GM21528 (cell line): ENCODE measurements at regions not wholly inside any gene's neighbourhood (a gene's known extent, or its start where the extent isn't known, plus 50 kb on each side); places are given as distances from the start of the nearest gene placed in this dataset.
"Not testable (repeated sequence)": the region's sequence is repeated elsewhere in the genome, so short reads cannot be mapped to it uniquely, and the experiment has no call there.

Source experiments
- ATAC-seq: cut with Tn5 transposase; IDR thresholded peaks from one replicate; pipeline ENCODE4 v1.9.1; 2021; ENCODE audit warnings: mild to moderate bottlenecking, moderate library complexity; ENCODE audit not compliant: unreplicated experiment, low FRiP score

DNA sequence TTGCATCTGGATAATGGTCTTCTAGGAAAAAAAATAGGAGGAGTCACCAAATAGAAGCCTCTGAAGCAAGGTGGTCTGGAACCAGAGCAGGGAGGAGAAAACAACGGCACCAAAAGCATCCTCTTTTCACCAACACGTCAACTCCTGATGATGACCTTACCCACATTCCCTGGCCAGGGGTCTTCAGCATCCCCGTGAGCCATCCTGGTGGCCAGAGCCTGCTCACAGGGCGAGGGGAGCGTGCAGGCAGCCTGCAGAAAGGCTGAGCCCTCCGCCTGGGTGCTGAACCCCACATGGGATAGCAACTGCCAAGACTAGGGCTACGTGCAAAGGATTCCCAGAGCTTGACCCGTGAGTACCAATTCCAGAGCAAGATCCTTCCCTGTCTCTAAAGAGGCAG is 191.0 kb downstream of the NDUFA10 start:
- ATAC-seq: no peak

DNA sequence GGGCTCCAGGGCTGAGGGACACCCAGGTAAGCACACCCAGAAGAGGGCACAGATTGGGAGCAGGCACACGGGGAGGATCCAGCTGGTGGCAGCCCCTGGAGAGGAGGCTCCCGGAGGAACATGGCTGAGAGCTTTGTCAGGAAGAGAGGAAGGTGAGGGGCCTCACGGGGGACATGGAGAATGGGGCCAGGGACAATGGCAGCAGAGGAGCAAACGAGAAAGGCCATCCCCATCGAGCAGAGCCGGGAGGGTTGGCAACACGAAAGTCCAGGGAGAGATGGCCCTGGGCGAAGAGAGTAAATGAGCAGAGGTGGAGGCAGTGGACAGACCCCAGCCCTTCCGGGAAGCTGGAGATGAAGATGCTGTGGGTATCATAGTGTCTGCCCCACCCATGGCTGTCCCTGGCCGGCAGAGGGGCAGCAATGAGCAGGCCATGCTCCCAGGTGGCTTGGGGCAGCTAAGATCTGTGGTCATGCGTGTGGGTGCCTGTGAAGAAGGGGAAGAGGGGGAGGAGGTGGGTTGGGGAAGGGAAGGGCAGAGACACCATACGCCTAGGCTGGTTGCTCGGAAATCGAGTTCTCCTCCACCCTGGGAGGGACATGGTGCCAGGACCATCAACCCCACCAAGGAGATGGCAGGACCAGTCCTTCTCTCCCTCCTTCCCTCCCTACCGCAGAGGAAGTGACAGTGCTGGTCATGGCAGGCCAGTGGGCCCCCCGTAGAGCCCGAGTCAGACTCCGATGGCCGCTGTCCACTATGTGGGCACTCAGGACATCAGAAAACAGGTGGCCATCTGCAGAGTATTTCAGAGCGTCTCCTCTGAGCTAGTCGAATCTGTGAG is 191.7 kb downstream of the NDUFA10 start:
- no peak for ATAC-seq

DNA sequence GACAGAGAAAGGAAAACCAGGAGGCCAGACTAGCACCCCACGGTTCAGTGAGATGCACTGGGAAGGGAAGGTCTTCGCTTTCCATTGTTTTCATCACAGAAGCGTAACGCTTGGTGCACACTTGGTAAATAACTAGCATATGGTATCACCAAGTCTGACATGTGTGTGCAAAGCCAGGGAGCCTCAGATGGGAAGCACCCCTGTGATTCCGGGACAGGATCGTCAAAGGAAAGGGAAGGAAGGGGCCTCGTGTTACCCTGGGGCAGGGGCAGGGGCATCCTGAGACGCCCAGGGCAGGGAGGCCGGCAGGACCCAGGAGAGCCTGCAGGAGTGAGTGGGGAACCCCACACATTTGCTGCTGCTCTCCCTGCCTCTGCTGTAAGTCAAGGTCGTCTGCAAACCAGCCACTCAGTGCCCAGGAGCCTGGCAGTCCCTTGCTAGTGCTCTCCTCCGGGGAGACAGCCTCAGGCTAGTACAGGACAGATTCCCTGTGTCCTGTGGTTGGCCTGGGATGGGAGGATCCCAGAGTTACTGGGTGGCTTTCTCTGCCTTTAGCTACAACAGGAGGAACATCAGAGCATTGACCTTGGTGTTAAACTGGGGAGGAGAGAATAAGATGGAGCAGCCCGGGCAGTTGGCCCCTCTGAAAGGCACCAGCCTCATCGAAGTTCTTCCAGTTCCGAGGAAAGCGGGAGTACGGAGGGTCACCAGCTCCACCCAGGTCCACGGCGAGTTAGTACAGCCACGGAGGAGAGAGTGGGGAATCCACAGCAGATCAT is 192.5 kb downstream of the NDUFA10 start:
- ATAC-seq: no peak

DNA sequence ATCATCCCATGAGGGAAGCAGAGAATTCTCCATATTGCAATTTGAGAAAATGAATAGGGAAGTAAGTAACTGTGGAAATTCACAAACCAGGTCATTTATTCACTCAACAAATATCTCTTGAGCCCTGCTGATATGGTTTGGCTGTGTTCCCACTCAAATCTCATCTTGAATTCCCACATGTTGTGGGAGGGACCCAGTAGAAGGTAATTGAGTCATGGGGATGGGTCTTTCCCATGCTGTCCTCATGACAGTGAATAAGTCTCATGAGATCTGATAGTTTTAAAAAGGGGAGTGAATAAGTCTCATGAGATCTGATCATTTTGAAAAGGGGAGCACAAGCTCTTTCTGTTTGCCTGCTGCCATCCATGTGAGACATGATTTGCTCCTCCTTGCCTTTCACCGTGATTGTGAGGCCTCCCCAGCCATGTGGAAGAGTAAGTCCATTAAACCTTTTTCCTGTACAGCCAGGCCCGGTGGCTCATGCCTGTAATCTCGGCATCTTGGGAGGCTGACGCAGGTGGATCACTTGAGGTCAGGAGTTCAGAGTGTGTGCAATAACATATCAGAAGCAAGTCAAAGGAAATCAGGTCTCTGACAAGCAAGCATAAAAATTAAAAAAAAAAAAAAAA is 193.2 kb downstream of the NDUFA10 start:
- no peak for ATAC-seq

DNA sequence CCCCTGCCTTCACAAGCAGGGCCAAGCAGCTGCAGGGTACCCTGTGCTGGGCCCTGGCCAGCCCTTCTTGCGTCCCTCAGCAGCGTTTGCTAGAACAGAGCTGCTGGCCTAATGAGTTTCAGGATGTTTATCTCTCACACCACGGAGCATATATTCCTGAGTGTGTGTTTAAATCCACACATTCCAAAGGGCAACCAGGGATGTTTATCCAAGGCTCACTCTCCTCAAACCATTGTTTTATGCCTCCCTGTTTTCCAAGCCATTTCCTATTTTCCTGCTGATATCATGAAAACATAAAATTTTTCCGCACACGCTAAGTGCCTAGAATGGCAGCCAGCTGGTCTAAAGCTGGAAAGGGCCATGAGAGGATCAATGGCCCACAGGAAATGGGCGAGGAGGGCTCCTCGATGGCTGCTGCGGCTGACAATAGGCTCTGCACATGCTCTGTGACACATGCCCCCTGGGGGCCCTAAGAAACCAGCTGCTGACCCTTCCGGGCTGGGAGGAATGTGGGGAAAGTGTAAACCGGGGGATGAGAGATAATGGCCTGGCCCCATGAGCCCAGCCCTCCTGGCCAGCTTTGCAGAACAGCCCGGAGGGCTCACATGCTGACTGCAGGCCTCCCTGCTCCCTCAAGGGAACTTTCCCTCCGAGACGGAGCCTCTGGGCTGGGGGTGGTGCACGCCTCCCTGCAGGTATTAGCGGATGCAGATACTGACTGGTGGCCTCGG is 194.0 kb downstream of the NDUFA10 start:
- no peak for ATAC-seq

DNA sequence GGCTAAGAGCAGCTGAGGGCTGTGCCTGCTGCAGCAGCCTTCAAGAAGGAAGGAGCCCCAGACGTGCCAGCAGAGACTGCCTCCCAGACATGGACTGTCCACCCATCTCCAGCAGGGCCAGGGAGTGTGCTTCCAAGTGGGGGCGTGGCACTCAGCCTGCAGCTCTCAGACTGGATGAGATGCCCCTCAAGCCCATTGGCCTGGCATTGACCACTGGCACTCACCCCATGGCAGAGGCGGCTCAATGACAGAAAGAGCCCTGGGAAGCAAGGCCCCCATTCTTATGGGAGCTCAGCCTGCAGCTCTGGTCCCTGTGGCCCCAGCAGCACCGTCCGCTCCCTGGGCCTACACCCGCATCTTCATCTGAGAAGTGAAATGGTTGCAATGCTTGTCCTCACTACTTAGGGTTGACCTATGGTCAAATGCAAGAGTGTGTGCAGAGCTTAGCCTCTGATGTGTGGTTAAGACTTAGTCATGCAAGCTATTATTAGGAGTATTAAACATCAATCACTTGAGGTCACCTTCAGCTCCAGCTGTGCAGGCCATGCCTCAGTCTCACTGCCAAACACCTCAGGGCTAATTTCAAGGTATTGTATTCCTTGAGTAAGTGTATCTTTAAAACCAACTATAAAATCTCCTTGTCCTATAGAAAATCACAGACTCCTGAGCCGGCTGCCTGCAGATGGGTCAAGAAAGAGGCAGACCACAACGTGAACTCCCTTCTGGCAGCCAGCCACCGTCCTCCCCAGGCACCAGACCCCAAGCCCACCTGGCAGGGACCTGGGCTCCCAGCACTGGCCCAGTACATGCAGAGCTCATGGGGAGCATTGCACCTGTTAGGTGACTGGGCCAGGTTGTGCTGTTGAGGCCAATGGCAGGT is 194.8 kb downstream of the NDUFA10 start:
- no peak for ATAC-seq

DNA sequence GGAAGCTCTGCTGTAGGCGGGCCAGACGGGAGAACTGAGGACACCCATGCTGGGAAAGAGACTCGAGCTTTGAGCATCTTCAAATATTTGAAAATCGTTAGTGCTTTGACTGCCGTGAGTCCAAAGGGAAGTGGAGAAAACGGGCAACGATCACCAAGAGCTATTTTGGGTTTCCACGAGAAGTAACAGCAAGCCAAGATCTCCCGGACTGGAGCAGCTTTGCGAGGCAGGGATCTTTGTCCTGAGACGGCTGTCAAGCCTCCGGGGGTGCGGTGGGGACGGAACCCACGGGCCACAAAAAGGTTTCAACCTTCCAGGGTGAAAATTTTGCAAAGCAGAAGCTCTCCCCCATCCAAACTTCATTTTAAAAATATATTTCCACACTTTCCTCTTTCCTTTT is 195.8 kb downstream of the NDUFA10 start:
- no peak for ATAC-seq

DNA sequence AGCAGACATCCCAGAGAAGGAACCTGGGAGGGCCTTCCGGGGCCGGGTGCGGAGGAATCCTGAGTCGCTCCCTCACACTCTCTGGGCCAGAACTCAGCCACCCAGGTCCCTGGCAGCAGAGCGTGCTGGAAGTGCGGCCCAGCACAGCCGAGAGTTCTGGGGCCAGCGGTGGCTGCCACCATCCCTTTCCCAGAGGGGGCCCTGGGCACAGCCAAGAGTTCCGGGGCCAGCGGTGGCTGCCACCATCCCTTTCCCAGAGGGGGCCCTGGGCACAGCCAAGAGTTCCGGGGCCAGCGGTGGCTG is 196.2 kb downstream of the NDUFA10 start:
- ATAC-seq: not testable (repeated sequence)

DNA sequence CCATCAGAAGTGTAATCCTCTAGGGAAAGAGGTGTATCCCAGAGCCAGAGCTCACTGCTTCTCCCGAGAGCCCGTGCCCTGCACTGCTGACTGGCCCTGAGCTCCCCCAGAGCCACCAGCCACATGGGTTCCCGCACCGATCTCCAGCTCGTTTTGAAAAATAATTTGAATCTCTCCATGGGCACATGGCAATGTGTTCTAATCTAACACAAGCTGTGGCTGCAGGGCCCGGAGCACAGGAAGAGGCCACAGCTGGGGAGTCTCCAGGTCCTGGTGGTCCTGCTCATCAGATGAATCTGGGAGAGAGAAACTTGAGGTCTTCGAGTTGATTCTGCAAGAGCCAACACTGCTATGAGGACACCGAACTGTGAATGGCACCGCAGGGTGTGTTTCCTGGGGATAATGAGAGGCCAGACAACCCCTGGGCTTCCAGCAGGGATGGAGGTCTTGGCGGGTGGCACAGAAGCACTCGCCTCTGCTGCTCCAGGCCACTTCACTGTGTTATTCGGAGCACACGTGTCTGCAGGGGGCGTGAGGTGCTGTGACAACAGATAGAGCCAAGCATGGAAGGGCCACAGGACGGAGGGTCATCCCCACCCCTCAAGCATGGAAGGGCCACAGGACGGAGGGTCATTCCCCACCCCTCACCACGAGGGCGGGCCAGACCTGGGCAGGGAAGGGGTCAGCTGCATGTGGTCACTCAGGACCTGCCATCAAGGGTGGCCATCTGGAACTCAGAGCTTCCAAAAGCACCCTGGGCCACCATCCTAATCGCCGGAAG is 196.8 kb downstream of the NDUFA10 start:
- ATAC-seq: no peak

DNA sequence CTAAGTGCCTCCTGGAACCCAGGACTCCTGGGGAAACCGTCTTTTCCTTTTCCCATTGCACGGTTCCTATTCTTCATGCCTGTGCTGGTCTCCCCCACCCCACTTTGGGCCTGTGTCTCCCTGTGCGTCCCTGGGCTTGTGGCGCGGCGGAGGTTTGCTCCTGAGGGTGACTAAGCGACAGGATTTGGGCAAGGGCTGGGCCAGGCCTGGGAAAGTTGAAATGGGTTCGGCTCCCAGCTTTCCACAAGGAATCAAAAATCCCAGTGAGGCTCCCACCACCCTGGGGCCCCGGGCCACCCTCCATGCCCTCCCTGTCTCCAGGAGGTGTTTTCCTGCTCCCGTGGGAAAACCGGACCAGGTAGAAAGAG is 197.6 kb downstream of the NDUFA10 start:
- no peak for ATAC-seq

DNA sequence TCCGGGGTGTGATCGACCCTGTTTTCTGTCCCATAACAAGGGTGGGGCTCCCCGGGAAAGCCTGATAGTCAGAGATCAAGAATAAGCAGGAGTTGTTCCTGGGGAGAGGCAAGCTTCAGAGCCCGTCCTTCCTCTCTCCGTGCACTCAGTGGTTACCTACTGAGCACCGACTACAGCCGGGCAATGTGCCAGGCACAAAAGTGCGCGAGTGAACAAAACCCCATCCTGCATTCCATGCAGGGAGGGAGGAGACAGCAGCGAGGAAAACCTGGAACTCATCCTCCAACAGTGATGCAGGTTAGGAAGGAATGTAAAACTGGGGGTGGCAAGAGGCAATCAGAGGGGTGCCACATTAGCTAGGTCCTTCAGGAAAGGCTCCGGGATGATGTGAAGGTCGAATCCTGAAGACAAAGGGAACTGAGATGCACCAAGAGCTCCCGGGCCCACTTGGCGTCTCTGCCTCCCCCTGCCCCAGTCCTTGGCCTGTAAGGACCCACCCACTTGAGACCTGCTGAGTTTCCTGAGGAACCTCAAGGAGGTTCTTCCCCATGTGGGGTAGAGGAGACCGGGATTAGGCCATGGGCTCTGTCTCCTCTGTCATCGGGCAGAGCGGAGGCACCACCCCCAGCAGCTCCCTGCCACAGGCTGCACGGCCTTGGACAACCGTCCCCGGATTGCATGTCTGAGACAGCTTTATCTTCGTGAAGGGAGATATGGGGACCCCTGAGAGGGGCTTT is 198.2 kb downstream of the NDUFA10 start:
- ATAC-seq: no peak

DNA sequence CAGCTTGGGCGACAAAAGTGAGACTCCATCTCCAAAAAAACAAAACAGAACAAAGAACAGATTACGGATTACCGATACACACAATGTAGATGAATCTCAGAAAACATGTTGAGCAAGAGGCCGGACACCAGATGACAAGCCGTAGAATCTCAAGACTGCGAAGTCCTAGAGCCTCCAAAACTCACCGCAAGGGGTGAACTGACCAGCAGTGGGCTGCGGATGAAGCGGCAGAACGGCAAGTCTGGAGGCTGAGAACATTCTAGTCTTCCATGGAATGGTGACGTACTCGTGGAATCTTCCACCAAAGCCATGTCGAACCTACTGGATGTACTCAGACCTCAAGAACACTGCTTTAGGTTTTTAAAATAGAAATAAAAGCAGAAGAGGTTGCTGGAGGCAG is 198.8 kb downstream of the NDUFA10 start:
- no peak for ATAC-seq

DNA sequence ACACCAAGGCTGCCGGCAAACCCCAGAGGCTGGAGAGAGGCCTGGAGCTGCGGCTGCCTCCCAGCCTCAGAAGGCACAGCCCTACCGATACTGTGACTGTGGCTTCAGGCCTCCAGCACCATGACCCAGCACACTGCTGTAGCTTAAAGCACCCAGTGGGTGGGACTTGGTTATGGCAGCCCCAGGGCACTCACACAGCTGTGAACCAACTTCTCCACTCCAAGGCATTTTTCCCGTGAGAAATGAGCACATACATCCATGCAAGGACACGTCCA is 199.5 kb downstream of the NDUFA10 start:
- ATAC-seq: no peak

DNA sequence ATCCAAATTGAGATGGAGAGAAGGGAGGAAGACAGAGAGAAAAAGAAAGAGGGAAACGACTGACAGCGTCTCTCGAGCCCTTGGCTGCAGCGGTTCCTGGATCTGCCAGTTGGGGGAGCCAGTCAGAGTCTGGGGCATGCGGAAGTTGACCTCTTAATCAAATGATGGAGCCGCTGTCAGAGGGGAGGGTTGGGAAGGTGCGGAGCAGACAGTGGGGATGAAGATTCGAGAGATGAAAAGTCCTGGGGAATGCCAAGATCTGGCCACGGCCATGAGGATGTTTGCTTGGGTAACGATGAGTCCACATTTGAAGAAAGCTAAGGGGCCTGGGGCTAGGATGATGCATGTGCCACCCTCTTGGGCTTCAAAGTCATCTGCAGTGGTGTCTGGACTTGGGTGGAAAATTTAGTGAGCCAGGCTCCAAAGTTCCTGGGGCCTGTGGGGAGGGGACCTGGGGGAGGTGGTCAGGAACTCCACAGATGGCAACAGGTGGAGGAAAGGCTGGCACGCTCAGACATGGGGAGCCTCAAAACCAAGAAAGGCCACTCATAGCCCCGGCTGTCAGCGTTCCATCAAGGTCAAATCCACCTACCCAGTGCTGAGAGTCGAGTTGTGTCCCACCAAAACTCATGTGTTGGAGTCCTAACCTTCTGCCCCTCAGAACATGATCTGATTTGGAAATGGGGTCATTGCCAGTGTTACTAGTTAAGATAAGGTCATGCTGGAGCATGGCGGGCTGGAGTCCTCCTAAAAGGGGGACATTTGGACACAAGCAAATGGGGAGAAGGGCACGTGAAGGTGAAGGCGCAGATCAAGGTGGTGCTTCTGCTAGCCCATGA is 200.1 kb downstream of the NDUFA10 start:
- no peak for ATAC-seq

DNA sequence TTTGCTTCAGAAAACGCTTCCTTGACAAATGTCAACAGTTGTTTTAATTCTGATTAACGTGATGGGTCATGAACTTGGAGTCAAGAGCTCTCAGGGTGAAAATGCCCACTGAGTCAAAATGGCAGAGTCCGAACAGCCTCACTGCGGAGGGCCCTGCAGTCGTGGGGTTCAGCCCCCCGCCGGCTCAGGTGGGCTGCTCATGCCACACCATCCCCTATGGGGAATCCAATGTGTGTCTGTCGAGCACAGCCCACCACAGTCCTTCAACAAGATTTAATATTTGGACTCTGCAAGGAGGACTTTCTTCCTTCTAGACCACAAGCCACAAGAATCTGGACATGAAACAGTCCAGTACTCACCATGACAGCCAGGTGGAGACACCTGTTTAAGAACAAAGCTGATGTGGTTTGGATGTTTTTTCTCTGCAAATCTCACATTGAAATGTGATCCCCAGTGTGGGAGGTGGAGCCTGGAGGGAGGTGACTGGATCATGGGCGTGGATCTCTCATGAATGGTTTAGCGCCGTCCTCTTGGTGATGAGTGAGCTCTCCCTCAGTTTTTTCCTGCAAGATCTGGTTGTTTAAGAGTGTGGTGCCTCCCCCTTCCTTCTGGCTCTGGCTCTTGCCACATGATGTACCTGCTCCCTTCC is 201.0 kb downstream of the NDUFA10 start:
- no peak for ATAC-seq

DNA sequence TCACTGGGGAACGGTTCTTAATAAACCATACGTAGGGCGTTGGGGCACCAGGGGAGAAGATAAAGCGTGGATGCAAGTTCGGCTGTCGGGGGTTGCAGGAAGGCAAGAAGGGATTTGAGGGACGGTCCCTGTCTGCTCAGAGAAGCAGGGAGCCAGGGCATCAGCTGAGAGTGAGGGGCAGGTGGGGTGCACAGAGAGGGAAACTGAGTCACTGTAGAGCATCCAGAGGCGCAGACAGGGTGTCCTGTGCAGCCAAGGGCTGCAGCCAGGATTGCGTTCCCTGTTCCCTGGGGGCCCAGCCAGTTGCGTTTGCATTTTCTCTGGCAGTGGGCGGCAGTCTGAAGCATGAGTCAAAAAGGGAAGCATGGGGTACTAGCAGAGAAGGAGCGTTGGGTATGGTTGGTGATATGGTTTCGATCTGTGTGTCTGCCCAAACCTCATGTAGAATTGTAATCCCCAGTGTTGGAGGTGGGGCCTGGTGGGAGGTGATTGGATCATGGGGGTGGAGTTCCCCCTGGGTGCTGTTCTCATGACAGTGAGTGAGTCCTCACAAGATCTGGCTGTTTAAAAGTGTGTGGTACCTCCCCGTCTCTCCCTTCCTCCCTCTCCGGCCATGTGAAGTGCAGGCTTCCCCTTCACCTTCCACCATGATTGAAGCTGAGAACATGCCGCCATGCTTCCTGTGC is 202.9 kb downstream of the NDUFA10 start:
- ATAC-seq: no peak

DNA sequence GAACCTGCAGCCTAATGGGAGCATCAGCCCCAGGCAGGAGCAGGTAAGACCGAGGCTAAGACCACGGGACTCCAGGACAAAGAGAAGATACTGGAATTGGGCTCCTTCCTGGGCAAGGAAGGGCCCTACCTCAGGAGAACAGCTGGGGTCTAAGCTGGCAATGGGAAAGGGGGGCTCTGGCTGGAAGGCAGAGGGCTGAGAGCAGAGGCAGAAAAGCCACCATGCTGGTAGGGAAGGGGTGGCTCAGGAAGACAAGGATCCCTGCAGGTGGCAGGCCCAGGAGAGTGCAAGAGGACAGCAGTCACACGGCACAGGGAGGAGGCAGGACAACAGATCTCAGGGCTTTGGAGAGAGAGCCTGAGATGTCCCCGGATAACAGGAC is 203.5 kb downstream of the NDUFA10 start:
- ATAC-seq: no peak
